ENCODE measurements at regions not wholly inside any gene's neighbourhood (a gene's known extent, or its start where the extent isn't known, plus 50 kb on each side); places are given as distances from the start of the nearest gene placed in this dataset.

- no peak for TF ChIP-seq CTCF (IDR thresholded peaks at IDR 0.05; ENCODE audit: extremely low read depth, insufficient read depth, missing control alignments)
- in situ Hi-C loops (cut with MboI; ENCODE audit: low pct_unique_long_range_greater_than_20kb, low sequenced_read_pairs, unreplicated experiment) = loop anchor here (10.0 kb wide), 1 partner anchor 519 kb away; no protein-coding TSS in a partner anchor
- no peak for DNase-seq (ENCODE audit: low spot score)
These were observed 102.2 kb upstream of the GPR26 start for GRCh38 chr10:123563994-123564393.

- in situ Hi-C loops (cut with MboI; ENCODE audit: low pct_unique_long_range_greater_than_20kb, low sequenced_read_pairs, unreplicated experiment) = loop anchor here (10.0 kb wide), 1 partner anchor 520 kb away; no protein-coding TSS in a partner anchor
These were observed 101.5 kb upstream of the GPR26 start for GRCh38 chr10:123564631-123565030.

GRCh38 chr10:123565691-123566660 is 100.2 kb upstream of the GPR26 start:
- in situ Hi-C loops (cut with MboI; ENCODE audit: low pct_unique_long_range_greater_than_20kb, low sequenced_read_pairs, unreplicated experiment) = loop anchor here (10.0 kb wide), 1 partner anchor 521 kb away; no protein-coding TSS in a partner anchor
- no peak for DNase-seq (ENCODE audit: low spot score)
- no peak for TF ChIP-seq CTCF (IDR thresholded peaks at IDR 0.05; ENCODE audit: extremely low read depth, insufficient read depth, missing control alignments)

More at GRCh38 chr10:123564631-123565030, 101.5 kb upstream of the GPR26 start:
- no peak for TF ChIP-seq CTCF (IDR thresholded peaks at IDR 0.05; ENCODE audit: extremely low read depth, insufficient read depth, missing control alignments)
- DNase-seq (ENCODE audit: low spot score) = no peak

GRCh38 chr10:123567984-123568739 is 98.0 kb upstream of the GPR26 start:
- no peak for DNase-seq (ENCODE audit: low spot score)
- no peak for TF ChIP-seq CTCF (IDR thresholded peaks at IDR 0.05; ENCODE audit: extremely low read depth, insufficient read depth, missing control alignments)
- in situ Hi-C loops (cut with MboI; ENCODE audit: low pct_unique_long_range_greater_than_20kb, low sequenced_read_pairs, unreplicated experiment) = loop anchor here (10.0 kb wide), 1 partner anchor 523 kb away; no protein-coding TSS in a partner anchor

GRCh38 chr10:123568751-123569150 is 97.4 kb upstream of the GPR26 start:
- in situ Hi-C loops (cut with MboI; ENCODE audit: low pct_unique_long_range_greater_than_20kb, low sequenced_read_pairs, unreplicated experiment) = loop anchor here (10.0 kb wide), 1 partner anchor 524 kb away; no protein-coding TSS in a partner anchor
- DNase-seq (ENCODE audit: low spot score) = no peak

More at GRCh38 chr10:123568751-123569150, 97.4 kb upstream of the GPR26 start:
- no peak for TF ChIP-seq CTCF (IDR thresholded peaks at IDR 0.05; ENCODE audit: extremely low read depth, insufficient read depth, missing control alignments)
